DOHH2 (cell line): ENCODE measurements at regions not wholly inside any gene's neighbourhood (a gene's known extent, or its start where the extent isn't known, plus 50 kb on each side); places are given as distances from the start of the nearest gene placed in this dataset.

Experiments used
- H3F3A ChIP-seq: fragments of 200-600 bp; sonication (generic), shearing (Covaris generic); 2 replicates; pipeline ENCODE4 v1.6.0; 2016; ENCODE audit warnings: antibody characterized with exemption, mild to moderate bottlenecking; ENCODE audit not compliant: control insufficient read depth, insufficient read depth
- H3K27ac ChIP-seq: fragments of 200-600 bp; sonication (generic); 2 replicates; pipeline ENCODE4 v1.5.1; 2014; ENCODE audit warnings: low read depth, mild to moderate bottlenecking, low read length, moderate library complexity
- H3K27me3 ChIP-seq: fragments of 200-600 bp; sonication (generic); 2 replicates; pipeline ENCODE4 v1.6.1; 2014; ENCODE audit warnings: mild to moderate bottlenecking, low read length, mixed read lengths; ENCODE audit not compliant: control insufficient read depth
- H3K36me3 ChIP-seq: fragments of 200-600 bp; sonication (generic); 2 replicates; pipeline ENCODE4 v1.6.1; 2014; ENCODE audit warnings: mild to moderate bottlenecking, low read length, moderate library complexity, mixed read lengths; ENCODE audit not compliant: control insufficient read depth
- H3K4me1 ChIP-seq: fragments of 200-600 bp; sonication (generic); 2 replicates; pipeline ENCODE4 v1.6.1; 2014; ENCODE audit warnings: mild to moderate bottlenecking, low read length, mixed read lengths; ENCODE audit not compliant: control insufficient read depth
- H3K4me2 ChIP-seq: fragments of 200-600 bp; sonication (generic); 2 replicates; pipeline ENCODE4 v1.6.0; 2014; ENCODE audit warnings: mild to moderate bottlenecking, low read length, moderate library complexity
- H3K4me3 ChIP-seq: fragments of 200-600 bp; sonication (generic); 2 replicates; pipeline ENCODE4 v1.5.1; 2014; ENCODE audit warnings: mild to moderate bottlenecking, low read length, mixed read lengths
- H3K79me2 ChIP-seq: fragments of 200-600 bp; sonication (generic); 2 replicates; pipeline ENCODE4 v1.6.1; 2014; ENCODE audit warnings: mild to moderate bottlenecking, low read length, mixed read lengths; ENCODE audit not compliant: control insufficient read depth
- H3K9me2 ChIP-seq: fragments of 200-600 bp; sonication (generic); replicated peaks from 2 replicates; pipeline ENCODE4 v1.6.1; 2014; ENCODE audit warnings: mild to moderate bottlenecking, low read length, mixed read lengths; ENCODE audit not compliant: control insufficient read depth
- H3K9me3 ChIP-seq: fragments of 200-600 bp; sonication (generic); 2 replicates; pipeline ENCODE4 v1.6.1; 2014; ENCODE audit warnings: antibody characterized with exemption, low read length, mixed read lengths; ENCODE audit not compliant: control insufficient read depth, insufficient read depth
- H4K20me1 ChIP-seq: fragments of 200-600 bp; sonication (generic); 2 replicates; pipeline ENCODE4 v1.6.0; 2014; ENCODE audit warnings: low read depth, mild to moderate bottlenecking, antibody characterized with exemption, low read length, moderate library complexity; ENCODE audit not compliant: control insufficient read depth, insufficient read depth
- EZH2phosphoT487 ChIP-seq: fragments of 200-600 bp; sonication (generic); IDR thresholded peaks from 2 replicates; pipeline ENCODE4 v1.6.1; 2017; ENCODE audit warnings: borderline replicate concordance, mild to moderate bottlenecking, antibody characterized with exemption, low read length, moderate library complexity, mixed read lengths
- TF ChIP-seq, protein P1 (sequence below): fragments of 200-600 bp; sonication (generic); IDR thresholded peaks from one replicate; pipeline ENCODE4 v1.5.1; 2014; ENCODE audit warnings: antibody characterized with exemption, mild to moderate bottlenecking, low read depth, low read length; ENCODE audit not compliant: poor library complexity, severe bottlenecking

DNA sequence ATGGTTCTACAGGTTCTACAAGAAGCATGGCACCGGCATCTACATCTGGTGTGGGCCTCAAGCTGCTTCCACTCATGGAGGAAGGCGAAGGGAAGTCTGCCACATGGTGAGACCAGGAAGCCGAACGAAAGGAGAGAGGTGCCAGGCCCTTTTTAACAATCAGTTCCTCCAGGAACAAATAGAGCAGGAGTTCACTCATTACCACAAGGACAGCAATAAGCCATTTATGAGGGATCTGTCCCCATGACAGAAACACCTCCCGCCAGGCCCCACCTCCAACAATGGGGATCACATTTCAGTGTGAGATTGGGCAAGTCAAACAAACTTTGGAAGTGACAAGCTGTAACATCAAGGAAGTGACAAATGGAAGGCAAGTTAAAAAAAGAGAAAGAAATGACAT lies 95.5 kb upstream of the PTPN3 start:
- Histone ChIP-seq H3K79me2 (no peaks in the 10 kb centered on the region), H3K36me3 (no peaks in the 10 kb centered on the region), H3K4me1 (no peaks in the 10 kb centered on the region), H3K27me3 (no peaks in the 10 kb centered on the region), H3K4me2 (no peak overlapping the region), H3K9me3 (peaks cover 5% of the 10 kb centered on the region; the same call in 1 of the 2 replicates), H3F3A (no peaks in the 10 kb centered on the region), H3K4me3 (no peak overlapping the region), H3K27ac (no peak overlapping the region), H3K9me2 (no peaks in the 10 kb centered on the region), H4K20me1 (no peaks in the 10 kb centered on the region)
- TF ChIP-seq EZH2phosphoT487 = no peak
- TF ChIP-seq, protein P1, sequence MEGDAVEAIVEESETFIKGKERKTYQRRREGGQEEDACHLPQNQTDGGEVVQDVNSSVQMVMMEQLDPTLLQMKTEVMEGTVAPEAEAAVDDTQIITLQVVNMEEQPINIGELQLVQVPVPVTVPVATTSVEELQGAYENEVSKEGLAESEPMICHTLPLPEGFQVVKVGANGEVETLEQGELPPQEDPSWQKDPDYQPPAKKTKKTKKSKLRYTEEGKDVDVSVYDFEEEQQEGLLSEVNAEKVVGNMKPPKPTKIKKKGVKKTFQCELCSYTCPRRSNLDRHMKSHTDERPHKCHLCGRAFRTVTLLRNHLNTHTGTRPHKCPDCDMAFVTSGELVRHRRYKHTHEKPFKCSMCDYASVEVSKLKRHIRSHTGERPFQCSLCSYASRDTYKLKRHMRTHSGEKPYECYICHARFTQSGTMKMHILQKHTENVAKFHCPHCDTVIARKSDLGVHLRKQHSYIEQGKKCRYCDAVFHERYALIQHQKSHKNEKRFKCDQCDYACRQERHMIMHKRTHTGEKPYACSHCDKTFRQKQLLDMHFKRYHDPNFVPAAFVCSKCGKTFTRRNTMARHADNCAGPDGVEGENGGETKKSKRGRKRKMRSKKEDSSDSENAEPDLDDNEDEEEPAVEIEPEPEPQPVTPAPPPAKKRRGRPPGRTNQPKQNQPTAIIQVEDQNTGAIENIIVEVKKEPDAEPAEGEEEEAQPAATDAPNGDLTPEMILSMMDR = no peak

DNA sequence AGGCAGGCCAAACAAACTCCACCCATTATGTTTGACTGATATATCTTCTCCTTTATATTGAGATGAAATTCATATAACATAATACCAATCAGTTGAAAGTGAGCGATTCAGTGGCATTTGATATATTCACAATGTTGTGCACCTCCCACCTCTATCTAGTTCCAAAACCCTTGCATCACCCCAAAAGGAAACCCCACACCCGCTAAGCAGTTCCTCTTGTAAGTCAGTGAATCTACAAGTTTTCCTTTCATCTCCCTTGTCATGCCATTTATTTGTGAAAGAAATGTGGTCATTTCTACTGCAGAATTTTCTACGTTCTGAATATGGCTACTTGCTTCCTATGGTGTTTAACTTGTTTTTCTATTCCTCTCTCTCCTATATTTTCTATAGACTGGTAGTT lies 99.4 kb upstream of the PTPN3 start:
- Histone ChIP-seq H3K9me2 (no peaks in the 10 kb centered on the region), H3F3A (no peaks in the 10 kb centered on the region), H3K27ac (no peak overlapping the region), H4K20me1 (no peaks in the 10 kb centered on the region), H3K36me3 (no peaks in the 10 kb centered on the region), H3K9me3 (no peaks in the 10 kb centered on the region), H3K27me3 (0 out of 2 replicates have a peak, but pooled peaks cover 4% of the 10 kb centered on the region), H3K79me2 (no peaks in the 10 kb centered on the region), H3K4me2 (no peak overlapping the region), H3K4me3 (no peak overlapping the region), H3K4me1 (no peaks in the 10 kb centered on the region)
- TF ChIP-seq EZH2phosphoT487 = no peak
- TF ChIP-seq, protein P1 = no peak

DNA sequence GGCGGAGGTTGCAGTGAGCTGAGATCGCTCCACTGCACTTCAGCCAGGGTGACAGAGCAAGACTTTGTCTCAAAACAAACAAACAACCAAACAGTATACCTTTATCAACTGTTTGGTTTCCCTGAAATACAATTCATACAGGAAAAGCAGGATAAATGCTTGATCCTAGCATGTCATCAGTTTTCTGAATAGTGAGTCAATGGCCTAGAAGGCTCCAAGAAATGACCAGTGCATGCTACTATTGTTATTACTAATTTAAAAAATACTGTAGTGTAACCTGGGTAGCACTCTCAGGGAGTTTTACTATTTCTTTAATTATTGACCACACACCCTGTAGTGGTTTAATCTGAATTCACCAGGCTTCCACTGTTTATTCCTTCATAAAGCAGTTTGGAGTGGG lies 101.0 kb upstream of the PTPN3 start:
- Histone ChIP-seq H3K36me3 (no peaks in the 10 kb centered on the region), H3K4me1 (no peaks in the 10 kb centered on the region), H3K27me3 (0 out of 2 replicates have a peak, but pooled peaks cover 6% of the 10 kb centered on the region), H3K4me2 (no peak overlapping the region), H4K20me1 (no peaks in the 10 kb centered on the region), H3K9me3 (no peaks in the 10 kb centered on the region), H3K79me2 (no peaks in the 10 kb centered on the region), H3K27ac (no peak overlapping the region), H3F3A (no peaks in the 10 kb centered on the region), H3K4me3 (no peak overlapping the region), H3K9me2 (no peaks in the 10 kb centered on the region)
- no peak for TF ChIP-seq EZH2phosphoT487
- TF ChIP-seq, protein P1 = no peak

DNA sequence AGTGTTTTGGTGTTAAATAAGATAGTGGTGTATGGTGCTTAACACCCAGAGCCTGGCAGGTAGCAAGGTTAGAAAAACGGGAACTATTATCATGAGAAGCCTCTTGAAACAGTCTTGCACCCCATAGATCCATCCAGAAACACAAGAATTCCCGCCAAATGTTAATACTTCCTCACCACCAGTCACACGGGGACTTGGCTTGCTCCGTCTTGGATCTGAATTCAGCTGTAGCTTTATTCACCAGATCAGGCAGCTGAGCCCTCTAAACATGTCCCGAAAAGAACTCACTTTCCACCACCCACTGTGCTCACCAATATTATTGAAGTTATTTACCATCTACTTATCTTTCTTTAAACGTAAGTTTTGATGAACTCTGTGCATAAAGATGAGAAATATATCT lies 101.6 kb upstream of the PTPN3 start:
- H3K79me2 ChIP-seq = no peaks in the 10 kb centered on the region
- no peaks in the 10 kb centered on the region for H3K4me1 ChIP-seq
- H3K36me3 ChIP-seq = no peaks in the 10 kb centered on the region
- no peaks in the 10 kb centered on the region for H3K9me2 ChIP-seq
- no peaks in the 10 kb centered on the region for H4K20me1 ChIP-seq
- no peak overlapping the region for H3K4me3 ChIP-seq
- H3K27me3 ChIP-seq = 0 out of 2 replicates have a peak, but pooled peaks cover 6% of the 10 kb centered on the region
- no peaks in the 10 kb centered on the region for H3K9me3 ChIP-seq
- H3K27ac ChIP-seq = no peak overlapping the region
- no peak overlapping the region for H3K4me2 ChIP-seq
- no peaks in the 10 kb centered on the region for H3F3A ChIP-seq
- TF ChIP-seq EZH2phosphoT487 = no peak
- TF ChIP-seq, protein P1 = no peak
